ENCODE measurements at regions not wholly inside any gene's neighbourhood (a gene's known extent, or its start where the extent isn't known, plus 50 kb on each side); places are given as distances from the start of the nearest gene placed in this dataset.

DNA sequence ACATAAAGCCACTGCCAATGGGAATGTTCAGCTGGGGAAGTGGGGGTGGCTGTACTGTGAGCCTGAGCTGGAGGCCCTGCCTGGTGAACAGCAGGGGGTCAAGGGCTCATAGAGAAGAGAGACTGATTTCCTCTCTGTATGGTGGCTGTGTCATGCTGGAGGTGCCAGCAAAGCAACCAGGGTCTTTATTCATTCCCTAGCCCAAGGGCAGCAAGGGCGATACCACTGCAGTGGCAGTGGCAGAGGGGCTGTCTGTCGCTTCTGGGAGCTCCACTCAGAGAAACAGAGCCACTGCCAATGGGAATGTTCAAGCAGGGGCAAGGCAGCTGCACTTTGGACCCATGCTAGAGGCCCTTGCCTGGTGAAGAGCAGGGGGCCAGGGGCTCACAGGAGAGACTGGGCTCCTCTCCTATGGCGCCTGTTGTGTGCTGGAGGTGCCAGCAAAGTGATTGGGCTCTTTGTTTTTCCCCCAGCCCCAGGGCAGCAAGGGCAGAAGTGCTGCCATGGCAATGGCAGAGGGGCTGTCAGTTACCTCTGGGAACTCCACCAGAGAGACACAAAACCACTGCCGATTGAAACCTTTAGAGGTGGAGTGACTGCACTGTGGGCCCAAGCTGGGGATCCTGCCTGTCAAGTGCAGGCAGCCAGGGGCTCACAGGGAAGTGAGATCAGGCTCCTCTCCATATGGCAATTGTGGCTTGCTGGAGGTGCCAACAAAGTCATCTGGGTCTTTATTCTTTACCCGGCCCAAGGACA, 545.1 kb downstream of the SH2D4B start:
- Histone ChIP-seq H3K4me3 (no peak overlapping the region), H2AFZ (no peak overlapping the region), H4K20me1 (ENCODE audit: insufficient read depth, poor library complexity, severe bottlenecking) (no peaks in the 10 kb centered on the region), H3K4me2 (no peak overlapping the region), H3K4me1 (ENCODE audit: insufficient read depth) (no peaks in the 10 kb centered on the region), H3K9me3 (ENCODE audit: low read depth) (no peaks in the 10 kb centered on the region), H3K36me3 (replicated peaks; ENCODE audit: insufficient read depth, low read depth) (no peaks in the 10 kb centered on the region), H3K9me2 (replicated peaks; ENCODE audit: insufficient read depth) (no peaks in the 10 kb centered on the region), H3K79me2 (no peaks in the 10 kb centered on the region), H3K27ac (no peak overlapping the region), H3K27me3 (no peaks in the 10 kb centered on the region)
- TF ChIP-seq CTCF (IDR thresholded peaks at IDR 0.05; ENCODE audit: poor library complexity) = no peak
- no peak for TF ChIP-seq EZH2 (IDR thresholded peaks at IDR 0.05; ENCODE audit: borderline replicate concordance)
- no peak for TF ChIP-seq EZH2phosphoT487 (IDR thresholded peaks at IDR 0.05; ENCODE audit: low read depth, severe bottlenecking, unreplicated experiment)
- 88% methylated on average over 5 of the region's 5 CpGs for WGBS (ENCODE audit: low lambda C conversion rate, missing lambda C conversion rate)
- DNase-seq (ENCODE audit: low spot score) = no peak

- no peak overlapping the region for H3K27ac ChIP-seq
- no peaks in the 10 kb centered on the region for H3K9me3 ChIP-seq (ENCODE audit: low read depth)
- no peaks in the 10 kb centered on the region for H3K27me3 ChIP-seq
- TF ChIP-seq CTCF (IDR thresholded peaks at IDR 0.05; ENCODE audit: poor library complexity) (no peak), EZH2 (IDR thresholded peaks at IDR 0.05; ENCODE audit: borderline replicate concordance) (no peak), EZH2phosphoT487 (IDR thresholded peaks at IDR 0.05; ENCODE audit: low read depth, severe bottlenecking, unreplicated experiment) (no peak)
- H3K9me2 ChIP-seq (replicated peaks; ENCODE audit: insufficient read depth) = no peaks in the 10 kb centered on the region
- H3K4me3 ChIP-seq = no peak overlapping the region
- no peak for DNase-seq (ENCODE audit: low spot score)
- 72% methylated on average over 6 of the region's 6 CpGs for WGBS (ENCODE audit: low lambda C conversion rate, missing lambda C conversion rate)
- no peak overlapping the region for H3K4me2 ChIP-seq
- no peaks in the 10 kb centered on the region for H4K20me1 ChIP-seq (ENCODE audit: insufficient read depth, poor library complexity, severe bottlenecking)
- H3K79me2 ChIP-seq = no peaks in the 10 kb centered on the region
- no peaks in the 10 kb centered on the region for H3K4me1 ChIP-seq (ENCODE audit: insufficient read depth)
- H3K36me3 ChIP-seq (replicated peaks; ENCODE audit: insufficient read depth, low read depth) = no peaks in the 10 kb centered on the region
- no peak overlapping the region for H2AFZ ChIP-seq
Observed at GRCh38 chr10:81093056-81093455, 555.4 kb downstream of the SH2D4B start.

DNA sequence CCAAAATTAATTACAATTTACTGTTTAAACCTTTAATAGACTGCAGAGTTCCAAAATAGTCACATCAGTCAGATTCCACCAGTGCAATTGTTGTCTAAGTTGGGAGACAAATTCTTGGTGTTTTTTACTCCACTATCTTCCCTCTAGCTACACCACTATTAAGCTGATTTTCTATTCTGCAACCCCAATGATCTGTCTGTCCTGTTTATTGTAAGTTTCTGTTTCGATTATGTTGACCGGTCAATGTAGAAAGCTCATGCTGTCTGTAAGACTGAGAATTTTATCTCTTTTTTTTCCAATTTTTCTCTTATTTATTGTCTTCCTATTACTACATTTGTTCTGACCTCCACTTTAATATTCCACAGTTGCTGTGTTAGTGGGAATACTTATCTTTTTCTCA, 557.5 kb downstream of the SH2D4B start:
- Histone ChIP-seq H2AFZ (no peak overlapping the region), H3K79me2 (no peaks in the 10 kb centered on the region), H3K27ac (no peak overlapping the region), H3K27me3 (no peaks in the 10 kb centered on the region), H3K4me2 (no peak overlapping the region), H3K9me2 (replicated peaks; ENCODE audit: insufficient read depth) (no peaks in the 10 kb centered on the region), H3K9me3 (ENCODE audit: low read depth) (no peaks in the 10 kb centered on the region), H3K4me3 (no peak overlapping the region), H3K4me1 (ENCODE audit: insufficient read depth) (no peaks in the 10 kb centered on the region), H4K20me1 (ENCODE audit: insufficient read depth, poor library complexity, severe bottlenecking) (no peaks in the 10 kb centered on the region), H3K36me3 (replicated peaks; ENCODE audit: insufficient read depth, low read depth) (no peaks in the 10 kb centered on the region)
- WGBS (ENCODE audit: low lambda C conversion rate, missing lambda C conversion rate) = 93% methylated on average over 2 of the region's 2 CpGs
- TF ChIP-seq EZH2phosphoT487 (IDR thresholded peaks at IDR 0.05; ENCODE audit: low read depth, severe bottlenecking, unreplicated experiment) (no peak), CTCF (IDR thresholded peaks at IDR 0.05; ENCODE audit: poor library complexity) (no peak), EZH2 (IDR thresholded peaks at IDR 0.05; ENCODE audit: borderline replicate concordance) (no peak)
- DNase-seq (ENCODE audit: low spot score) = no peak
